GM18909 (cell line): ENCODE measurements at regions not wholly inside any gene's neighbourhood (a gene's known extent, or its start where the extent isn't known, plus 50 kb on each side); places are given as distances from the start of the nearest gene placed in this dataset.
"Not testable (repeated sequence)": the region's sequence is repeated elsewhere in the genome, so short reads cannot be mapped to it uniquely, and the experiment has no call there.

ENCODE experiments used
- ATAC-seq: cut with Tn5 transposase; IDR thresholded peaks from one replicate; pipeline ENCODE4 v1.9.1; 2021; ENCODE audit warnings: mild to moderate bottlenecking; ENCODE audit not compliant: unreplicated experiment, poor library complexity

DNA sequence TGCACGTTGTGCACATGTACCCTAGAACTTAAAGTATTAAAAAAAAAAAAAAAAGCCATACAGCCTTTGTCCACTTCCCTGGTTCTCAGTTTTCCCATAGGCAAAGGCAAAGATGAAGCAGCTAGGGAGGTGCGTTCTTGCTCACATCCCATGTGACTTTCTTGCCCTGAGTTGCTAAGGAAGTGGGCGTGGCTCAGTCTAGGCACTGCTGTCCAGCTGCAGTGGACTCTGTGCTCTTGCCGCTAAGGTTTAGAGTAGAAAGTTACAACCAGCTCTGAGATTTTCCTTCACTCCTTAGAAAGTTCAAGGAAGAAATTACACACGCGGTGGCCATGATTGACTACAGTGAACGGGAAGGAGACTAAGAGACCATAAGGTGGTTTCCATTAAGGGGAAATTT is 144.7 kb downstream of the NAA11 start:
- ATAC-seq: no peak

DNA sequence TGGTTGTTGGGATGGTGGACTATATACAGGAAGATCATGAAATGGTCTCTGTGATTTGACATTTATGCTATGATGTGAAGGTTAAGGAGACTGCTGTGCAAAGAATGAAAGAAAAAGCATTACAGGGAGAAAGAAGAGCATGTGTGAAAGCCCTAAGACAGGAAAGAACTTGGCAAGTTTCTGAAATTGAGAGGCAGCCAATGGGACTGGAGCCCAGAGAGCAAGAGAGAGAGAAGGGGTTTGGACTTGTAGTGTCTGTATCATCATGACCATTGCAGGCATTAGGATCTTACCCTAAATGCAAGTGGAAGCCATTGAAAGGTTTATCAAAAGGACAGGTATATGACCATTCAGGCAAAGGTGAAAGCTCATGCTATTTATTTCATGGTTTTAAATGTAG is 147.1 kb downstream of the NAA11 start:
- no peak for ATAC-seq

DNA sequence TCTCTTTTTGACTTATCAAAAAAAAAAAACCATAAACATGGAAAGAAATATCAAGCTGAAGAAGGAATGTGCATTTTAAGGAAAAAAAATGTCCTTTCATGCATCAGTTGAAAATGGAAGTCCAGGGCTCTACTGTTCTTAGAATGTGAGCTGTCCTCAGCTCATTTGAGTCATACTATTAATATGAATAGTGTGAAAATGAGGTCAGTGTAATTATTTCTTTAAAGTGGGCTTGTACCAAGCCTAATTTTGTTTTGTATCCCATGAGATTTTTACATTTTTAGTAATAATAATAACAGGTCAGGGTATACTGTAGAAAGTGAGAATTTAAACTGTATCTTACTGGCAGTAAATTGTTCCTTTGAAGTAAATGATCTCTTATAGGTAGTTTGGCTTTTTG is 148.5 kb downstream of the NAA11 start:
- no peak for ATAC-seq

DNA sequence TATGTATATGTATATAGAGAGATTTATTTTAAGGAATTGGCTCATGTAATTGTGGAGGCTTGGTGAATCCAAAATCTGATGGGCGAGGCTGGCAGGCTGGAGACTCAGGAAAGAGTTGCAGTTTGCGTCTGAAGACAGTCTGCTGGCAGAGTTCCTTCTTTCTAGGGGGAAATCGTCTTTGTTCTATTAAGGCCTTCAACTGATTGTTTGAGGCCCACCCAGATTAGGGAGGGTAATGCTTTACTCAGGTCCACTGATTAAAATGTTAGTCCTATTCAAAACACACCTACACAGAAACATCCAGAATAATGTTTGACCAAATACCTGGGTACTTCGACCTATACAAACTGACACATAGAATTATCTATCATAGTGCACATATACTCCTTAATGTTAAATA is 149.5 kb downstream of the NAA11 start:
- ATAC-seq: no peak

GRCh38 chr4:79175716-79176115 is 150.1 kb downstream of the NAA11 start:
- no peak for ATAC-seq

- no peak for ATAC-seq
Observed at GRCh38 chr4:79174490-79175252, 151.2 kb downstream of the NAA11 start.

GRCh38 chr4:79173186-79173585 is 152.7 kb downstream of the NAA11 start:
- no peak for ATAC-seq

GRCh38 chr4:79170077-79170476 is 155.8 kb downstream of the NAA11 start:
- peak; percentile 44 for ATAC-seq

GRCh38 chr4:79164907-79165610 is 160.8 kb downstream of the NAA11 start:
- no peak for ATAC-seq

DNA sequence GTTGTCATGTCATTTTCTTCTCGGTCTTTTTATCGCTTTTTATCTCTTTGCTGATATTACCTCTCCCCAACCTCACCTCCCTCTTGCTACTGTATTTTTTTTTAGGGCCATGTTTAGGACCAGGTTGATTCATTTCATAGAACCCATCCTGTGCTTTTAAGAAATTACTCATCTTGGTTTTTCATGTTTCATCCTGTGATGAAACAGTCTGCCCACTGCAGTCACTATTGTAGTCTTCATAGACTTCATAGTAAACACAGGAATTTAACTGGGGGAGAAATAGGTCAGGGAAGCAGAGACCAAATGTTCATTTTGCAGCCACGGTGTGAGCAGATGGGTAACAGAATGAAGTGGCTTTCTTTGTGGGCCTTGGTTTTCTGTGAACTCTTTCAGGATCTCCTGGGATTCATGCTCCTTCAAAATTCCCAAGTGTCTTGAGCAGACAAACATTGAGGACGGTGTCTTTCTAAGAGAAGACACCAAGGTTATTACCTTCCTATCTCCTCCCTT is 161.8 kb downstream of the NAA11 start:
- ATAC-seq: no peak

DNA sequence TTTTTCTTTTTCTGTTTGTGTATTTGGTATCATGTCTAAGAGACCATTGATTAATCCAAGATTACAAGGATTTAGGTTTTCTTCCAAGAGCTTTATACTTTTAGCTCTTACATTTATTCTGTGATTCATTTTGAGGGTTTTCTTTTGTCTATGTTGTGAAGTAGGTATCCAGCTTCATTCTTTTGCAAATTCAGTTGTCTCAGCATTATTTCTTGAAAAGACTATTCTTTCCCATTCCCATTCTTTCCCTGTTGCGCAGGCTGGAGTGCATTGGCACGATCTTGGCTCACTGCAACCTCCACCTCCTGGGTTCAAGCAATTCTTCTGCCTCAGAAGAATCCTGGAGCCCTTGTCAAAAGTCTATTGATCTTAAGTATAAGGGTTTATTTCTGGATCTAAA is 164.9 kb downstream of the NAA11 start:
- ATAC-seq: no peak

DNA sequence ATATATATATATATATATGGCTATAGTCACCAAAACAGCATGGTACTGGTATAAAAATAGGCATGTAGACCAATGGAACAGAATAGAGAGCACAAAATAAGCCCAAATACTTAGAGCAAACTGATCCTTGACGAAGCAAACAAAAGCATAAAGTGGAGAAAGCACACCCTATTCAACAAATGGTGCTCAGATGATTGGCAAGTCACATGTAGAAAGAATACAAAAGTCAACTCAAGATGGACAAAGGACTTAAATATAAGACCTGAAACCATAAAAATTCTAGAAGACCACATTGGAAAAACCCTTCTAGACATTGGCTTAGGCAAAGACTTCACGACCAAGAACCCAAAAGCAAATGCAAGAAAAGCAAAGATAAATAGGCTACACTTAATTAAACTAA is 167.2 kb downstream of the NAA11 start:
- not testable (repeated sequence) for ATAC-seq

DNA sequence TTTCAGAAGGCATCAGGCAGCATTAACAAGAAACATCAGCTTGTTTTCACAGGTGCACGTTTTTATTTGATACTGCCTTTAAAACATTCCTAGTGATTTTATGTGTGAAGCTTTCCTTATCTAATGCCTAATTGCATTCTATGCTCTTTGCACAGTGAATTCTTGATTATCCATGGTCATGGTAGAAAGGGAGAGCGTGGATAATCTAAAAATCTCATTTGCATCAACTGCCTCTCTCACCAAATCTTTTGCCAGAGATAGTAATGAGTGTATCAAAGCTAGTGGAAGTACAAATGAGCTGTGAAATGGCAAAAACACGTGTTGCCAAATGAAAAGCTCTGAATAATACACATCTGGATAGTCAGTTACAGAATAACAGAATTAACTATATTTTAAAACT is 170.5 kb downstream of the NAA11 start:
- no peak for ATAC-seq

GRCh38 chr4:79150820-79151416 is 174.9 kb downstream of the NAA11 start:
- ATAC-seq: no peak

- ATAC-seq: no peak
Observed at GRCh38 chr4:79148369-79148768, 177.5 kb downstream of the NAA11 start.

DNA sequence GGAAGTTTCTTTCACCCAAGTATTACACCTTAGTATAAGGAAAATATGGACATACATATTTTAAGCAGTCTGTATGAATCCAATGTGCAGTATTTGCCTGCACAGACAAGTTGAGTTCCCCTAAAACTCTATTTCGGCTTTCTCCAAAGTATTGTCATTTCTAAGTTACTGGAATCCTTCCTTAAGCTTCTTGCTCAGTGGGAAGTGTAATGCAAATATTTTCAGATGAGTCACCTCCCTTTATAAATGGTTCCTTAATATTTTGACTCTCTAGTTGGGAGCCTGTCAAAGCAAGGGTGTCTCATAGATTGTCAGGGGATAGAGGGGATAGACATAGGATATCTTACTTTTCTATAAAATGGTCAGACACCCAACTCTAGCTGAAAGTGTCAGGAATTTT is 178.6 kb downstream of the NAA11 start:
- ATAC-seq: no peak

DNA sequence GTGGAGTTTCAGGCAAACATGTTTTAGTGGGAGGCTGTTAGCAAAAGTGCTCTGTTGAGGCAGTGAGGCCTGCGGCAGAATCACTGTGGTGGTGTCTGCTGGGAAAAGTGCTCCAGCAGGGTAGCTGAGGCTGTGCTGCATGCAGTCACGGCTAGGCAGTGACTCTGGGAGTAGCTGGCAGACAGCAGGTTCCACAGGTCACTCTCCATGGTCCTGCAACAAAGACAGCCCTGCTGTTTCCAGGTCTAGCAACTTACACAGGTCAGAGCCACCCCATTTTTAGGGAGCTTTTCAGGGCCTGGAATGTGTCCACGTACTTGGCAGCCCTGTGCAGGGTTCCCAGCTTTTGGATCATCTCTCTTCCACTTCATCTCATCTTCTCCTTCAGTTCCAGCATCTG is 184.3 kb downstream of the NAA11 start:
- no peak for ATAC-seq

DNA sequence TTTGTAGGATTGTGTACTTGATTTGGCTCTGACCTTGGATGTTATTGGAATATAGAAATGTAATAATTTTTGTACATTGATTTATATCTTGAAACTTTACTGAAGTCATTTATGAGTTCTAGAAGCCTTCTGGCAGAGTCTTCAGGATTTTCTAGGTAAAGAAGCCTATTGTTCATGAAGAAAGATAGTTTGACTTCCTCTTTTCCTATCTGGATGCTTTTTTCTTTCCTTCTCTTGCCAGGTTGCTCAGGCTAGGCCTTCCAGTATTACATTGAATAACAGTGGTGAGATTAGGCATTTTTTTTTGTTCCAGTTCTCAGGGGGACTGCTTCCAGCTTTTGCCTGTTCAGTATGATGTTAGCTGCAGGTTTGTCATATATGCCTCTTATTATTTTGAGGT is 191.1 kb downstream of the NAA11 start:
- no peak for ATAC-seq

DNA sequence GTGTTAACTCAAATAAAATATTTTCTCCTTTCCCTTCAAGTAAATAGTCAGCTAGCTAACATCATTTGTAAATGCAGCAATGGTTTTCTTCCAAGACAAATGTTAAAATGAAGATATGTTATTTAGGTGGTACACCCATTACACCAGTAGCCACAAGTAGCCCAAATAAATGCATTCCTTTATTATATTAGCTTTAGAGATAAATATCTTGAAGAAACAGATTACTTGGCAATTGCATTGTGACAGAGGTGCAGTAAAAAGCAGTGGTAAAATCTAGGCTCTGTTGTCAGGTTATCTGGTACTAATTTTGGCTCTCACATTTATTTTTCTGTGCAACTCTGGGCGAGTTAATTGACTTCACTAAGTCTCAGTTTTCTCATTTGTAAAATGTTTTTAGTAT is 193.0 kb downstream of the NAA11 start:
- ATAC-seq: no peak

DNA sequence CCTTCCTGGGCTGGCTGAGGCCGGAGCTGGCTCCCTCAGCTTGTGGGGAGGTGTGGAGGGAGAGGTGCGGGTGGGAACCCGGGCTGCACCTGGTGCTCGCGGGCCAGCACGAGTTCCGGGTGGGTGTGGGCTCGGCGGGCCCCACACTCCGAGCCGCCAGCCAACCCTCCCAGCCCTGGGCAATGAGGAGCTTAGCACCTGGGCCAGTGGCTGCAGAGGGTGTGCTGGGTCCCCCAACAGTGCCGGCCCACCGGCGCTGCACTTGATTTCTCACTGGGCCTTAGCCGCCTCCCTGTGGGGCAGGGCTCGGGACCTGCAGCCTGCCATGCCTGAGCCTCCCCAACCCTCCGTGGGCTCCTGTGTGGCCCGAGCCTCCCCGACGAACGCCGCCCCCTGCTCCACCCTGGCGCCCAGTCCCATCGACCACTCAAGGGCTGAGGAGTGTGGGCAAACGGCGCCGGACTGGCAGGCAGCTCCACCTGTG is 182.7 kb upstream of the PAQR3 start:
- no peak for ATAC-seq

DNA sequence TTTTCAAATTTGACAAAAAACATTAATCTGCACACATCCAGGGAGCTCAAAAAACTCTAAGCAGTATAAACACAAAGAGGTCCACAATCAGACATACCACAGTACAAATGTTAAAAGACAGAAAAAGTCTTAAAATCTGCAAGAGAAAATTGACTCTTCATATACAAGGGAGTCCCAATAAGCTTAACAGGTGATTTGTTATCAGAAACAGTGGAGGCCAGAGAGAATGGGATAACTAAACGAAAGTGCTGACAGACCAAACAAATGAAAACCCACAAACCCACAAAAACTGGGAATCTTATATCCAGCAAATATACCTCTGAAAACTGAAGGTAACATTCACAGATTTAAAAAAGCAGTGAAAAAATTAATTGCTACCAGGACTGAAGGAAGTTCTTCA is 182.0 kb upstream of the PAQR3 start:
- ATAC-seq: no peak
